Adrenal gland (tissue), 9 donors: ENCODE measurements at regions not wholly inside any gene's neighbourhood (a gene's known extent, or its start where the extent isn't known, plus 50 kb on each side); places are given as distances from the start of the nearest gene placed in this dataset.

ENCODE experiments used
- DNase-seq, 7 donors: peaks; one replicate each; pipeline ENCODE4 v3.0.0-alpha.2; 2019 to 2020
- H3K27ac ChIP-seq, 5 donors: fragments of 200-600 bp; sonication (generic) in 4 of 5; 1 replicate in 3 of 5; 2 replicates in 2 of 5; pipeline versions ENCODE4 v1.5.1 to v1.8.0; 2016 to 2020; ENCODE audit warnings: mild to moderate bottlenecking in 1 of 5
- H3K27me3 ChIP-seq: fragments of 200-600 bp; 2 replicates; pipeline ENCODE4 v1.8.0; 2021
- H3K36me3 ChIP-seq, 2 donors: fragments of 200-600 bp; replicated peaks in 1 of 2; 1 replicate in 1 of 2; 2 replicates in 1 of 2; pipeline versions ENCODE4 v1.5.1 to v1.8.0; 2018 to 2022
- H3K4me1 ChIP-seq, 2 donors: fragments of 200-600 bp; replicated peaks in 1 of 2; 1 replicate in 1 of 2; 2 replicates in 1 of 2; pipeline versions ENCODE4 v1.5.1 to v1.8.0; 2018 to 2021
- H3K4me3 ChIP-seq, 4 donors: fragments of 200-600 bp; sonication (generic) in 3 of 4; one replicate each; pipeline ENCODE4 v1.5.1; 2016 to 2018
- H3K9me3 ChIP-seq, 3 donors: fragments of 200-600 bp; sonication (generic) in 1 of 3; replicated peaks in 1 of 3; 1 replicate in 2 of 3; 2 replicates in 1 of 3; pipeline versions ENCODE4 v1.5.1 to v1.8.0; 2016 to 2021
- CTCF ChIP-seq, 6 experiments: fragments of 450-650 bp in 4 of 6; fragments of 200-600 bp in 2 of 6; sonication (generic) in 1 of 6; IDR thresholded peaks; 1 replicate in 5 of 6; 2 replicates in 1 of 6; pipeline versions ENCODE4 v1.5.1 to v1.8.0; 2016 to 2021; ENCODE audit warnings: antibody characterized with exemption in 6 of 6, mild to moderate bottlenecking in 2 of 6, moderate library complexity in 1 of 6
- POLR2A ChIP-seq, 2 donors: fragments of 450-650 bp; IDR thresholded peaks; one replicate each; pipeline ENCODE4 v1.6.1; 2017; ENCODE audit warnings: antibody characterized with exemption in 2 of 2, mild to moderate bottlenecking in 2 of 2, moderate library complexity in 1 of 2
- WGBS, 4 donors: extraction: QIAGEN DNeasy Blood & Tissue Kit in 2 of 4; methylation state at CpG; one replicate each; pipeline versions ENCODE4 v1.1.5 to v1.1.7; 2013 to 2017; 5-methylcytosine and 5-hydroxymethylcytosine counted together
- intact Hi-C, 2 donors: fragments of 100-400 bp; cut with DNase I; formaldehyde crosslinking; loops; one replicate each; pipeline versions ENCODE4 v1.14.1 to v1.15.0; 2022 to 2023
- donor health status: healthy with polysubstance abuse.
- donor health status: Bipolar disorder and iron deficiency.
- donor health status: DM: yes; HTN: yes; CAD: no.
- donor health status: DM: no; HTN: no; CAD: no.
- donor health status: DM: no; HTN: no; CAD: no.

- H3K36me3 ChIP-seq, result no peaks in the 10 kb centered on the region
- H3K4me1 ChIP-seq, result no peaks in the 10 kb centered on the region
- intact Hi-C loops, result no loop called here
- H3K4me3 ChIP-seq, result no peak overlapping the region
- H3K9me3 ChIP-seq, result peaks cover 0 to 4% (median 0%) of the 10 kb centered on the region in 3 donors
- 63 to 79% (median 73%) methylated on average over 3 of the region's 3 CpGs for WGBS, 4 donors
- TF ChIP-seq CTCF (IDR thresholded peaks at IDR 0.05) (no peak), POLR2A (IDR thresholded peaks at IDR 0.05) (no peak)
- no peak overlapping the region for H3K27ac ChIP-seq
- DNase-seq, result no peak
- H3K27me3 ChIP-seq, result no peaks in the 10 kb centered on the region
These were observed 752.1 kb upstream of the POM121L12 start for GRCh38 chr7:52283335-52283734.

- intact Hi-C loops, result no loop called here
- 48 to 95% (median 78%) methylated on average over 29 to 60 of the region's 60 CpGs for WGBS, 4 donors
- no peaks in the 10 kb centered on the region for H3K27me3 ChIP-seq
- DNase-seq, result no peak
- no peak for TF ChIP-seq CTCF (IDR thresholded peaks at IDR 0.05)
- no peak for TF ChIP-seq POLR2A (IDR thresholded peaks at IDR 0.05)
- H3K9me3 ChIP-seq, result no peaks in the 10 kb centered on the region
- no peak overlapping the region for H3K4me3 ChIP-seq
- H3K4me1 ChIP-seq, result no peaks in the 10 kb centered on the region
- no peaks in the 10 kb centered on the region for H3K36me3 ChIP-seq
- H3K27ac ChIP-seq, result no peak overlapping the region
These were observed 761.5 kb upstream of the POM121L12 start for GRCh38 chr7:52273685-52274610.

DNA sequence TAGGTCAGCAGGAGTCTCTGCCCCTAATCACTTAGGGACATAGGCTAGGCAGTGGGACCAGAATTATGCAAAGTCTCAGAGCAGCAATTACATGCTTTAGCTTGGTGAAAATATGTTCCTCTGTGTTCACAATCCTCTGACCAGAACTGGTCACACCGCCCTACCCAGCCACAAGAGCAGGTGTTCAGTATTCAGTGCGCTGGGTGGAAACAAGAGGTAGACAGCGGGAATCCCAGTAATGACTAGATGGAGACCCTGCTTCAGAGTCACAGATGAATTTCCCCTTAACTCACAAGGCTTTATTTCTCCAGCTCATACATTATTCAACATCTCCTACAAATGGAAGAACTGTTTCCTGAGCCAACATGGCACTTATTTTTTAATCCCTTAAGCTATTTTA, 763.7 kb upstream of the POM121L12 start:
- H3K9me3 ChIP-seq, result no peaks in the 10 kb centered on the region
- TF ChIP-seq CTCF (IDR thresholded peaks at IDR 0.05), result no peak
- no peak for TF ChIP-seq POLR2A (IDR thresholded peaks at IDR 0.05)
- no peaks in the 10 kb centered on the region for H3K4me1 ChIP-seq
- H3K36me3 ChIP-seq, result no peaks in the 10 kb centered on the region
- intact Hi-C loops, result no loop called here
- H3K27ac ChIP-seq, result no peak overlapping the region
- WGBS, 4 donors, result 63 to 100% (median 96%) methylated on average over 3 of the region's 3 CpGs
- no peak overlapping the region for H3K4me3 ChIP-seq
- no peaks in the 10 kb centered on the region for H3K27me3 ChIP-seq
- no peak for DNase-seq

DNA sequence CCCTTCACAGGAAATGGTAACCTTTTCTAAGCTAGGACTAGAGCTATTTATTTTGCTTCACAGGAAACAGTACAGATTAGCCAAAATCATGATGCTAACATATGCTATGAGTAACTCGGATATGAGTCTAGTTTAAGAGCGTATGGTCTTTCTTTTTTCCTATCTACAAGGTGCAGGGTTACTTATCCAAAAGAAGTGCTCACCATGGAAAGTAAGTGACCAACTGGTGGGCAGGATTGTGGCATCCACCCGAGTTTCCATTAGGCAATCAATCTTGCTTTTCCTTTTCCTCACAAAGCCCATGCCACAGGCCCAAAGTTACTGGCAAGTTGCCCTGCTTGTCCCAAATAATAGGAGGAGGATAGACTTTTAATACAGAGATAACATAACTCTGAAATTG, 765.1 kb upstream of the POM121L12 start:
- TF ChIP-seq POLR2A (IDR thresholded peaks at IDR 0.05), result no peak
- TF ChIP-seq CTCF (IDR thresholded peaks at IDR 0.05), result no peak
- no peak overlapping the region for H3K27ac ChIP-seq
- no peak overlapping the region for H3K4me3 ChIP-seq
- H3K9me3 ChIP-seq, result no peaks in the 10 kb centered on the region
- no peak for DNase-seq
- no peaks in the 10 kb centered on the region for H3K36me3 ChIP-seq
- 56 to 67% (median 62%) methylated on average over 3 of the region's 3 CpGs for WGBS, 4 donors
- H3K4me1 ChIP-seq, result no peaks in the 10 kb centered on the region
- intact Hi-C loops, result no loop called here
- H3K27me3 ChIP-seq, result no peaks in the 10 kb centered on the region
